Calu3 (cell line): ENCODE measurements at regions not wholly inside any gene's neighbourhood (a gene's known extent, or its start where the extent isn't known, plus 50 kb on each side); places are given as distances from the start of the nearest gene placed in this dataset.

Experiments used
- BruUV-seq: library from RNA; stranded (reverse); fragments of 400-500 nt; replicated peaks from 2 replicates; lab custom pipeline; 2021; lab: Mats Ljungman, UMichigan
- CTCF ChIA-PET: fragments of 300-600 bp; sonication (Branson Sonifier 250); formaldehyde crosslinking; loops from one replicate; lab custom pipeline; 2022; ENCODE audit warnings: antibody characterized with exemption; lab: Charles Lee
- DNase-seq: peaks from one replicate; pipeline ENCODE4 v3.0.0; 2022
- H3K27ac Mint-ChIP-seq: one replicate; pipeline ENCODE4 v1.8.0; 2022; ENCODE audit warnings: mixed read lengths; ENCODE audit not compliant: unreplicated experiment
- H3K27me3 Mint-ChIP-seq: one replicate; pipeline ENCODE4 v1.8.0; 2022; ENCODE audit warnings: mixed read lengths; ENCODE audit not compliant: unreplicated experiment
- H3K36me3 Mint-ChIP-seq: one replicate; pipeline ENCODE4 v1.8.0; 2022; ENCODE audit warnings: mild to moderate bottlenecking, moderate library complexity, mixed read lengths; ENCODE audit not compliant: insufficient read depth, unreplicated experiment
- H3K4me1 Mint-ChIP-seq: one replicate; pipeline ENCODE4 v1.8.0; 2022; ENCODE audit warnings: mild to moderate bottlenecking, low read depth, mixed read lengths; ENCODE audit not compliant: unreplicated experiment
- H3K4me3 Mint-ChIP-seq: one replicate; pipeline ENCODE4 v1.8.0; 2022; ENCODE audit warnings: mild to moderate bottlenecking, low read depth, moderate library complexity, mixed read lengths; ENCODE audit not compliant: unreplicated experiment
- H3K9me3 Mint-ChIP-seq: one replicate; pipeline ENCODE4 v1.8.0; 2022; ENCODE audit warnings: low read depth, mixed read lengths; ENCODE audit not compliant: unreplicated experiment
- CTCF ChIP-seq: fragments of 200-600 bp; IDR thresholded peaks from one replicate; pipeline ENCODE4 v1.8.0; 2022; ENCODE audit warnings: antibody characterized with exemption; ENCODE audit not compliant: unreplicated experiment
- intact Hi-C: fragments of 100-400 bp; cut with micrococcal nuclease; formaldehyde crosslinking; loops from one replicate; pipeline ENCODE4 v1.10.0; 2022; ENCODE audit not compliant: unreplicated experiment

GRCh38 chr11:69403556-69404215 lies 77.8 kb upstream of the LINC01488 start:
- no TSS peak for BruUV-seq
- no peaks in the 10 kb centered on the region for H3K27me3 Mint-ChIP-seq
- CTCF ChIA-PET, result interaction anchor here (0.7 kb wide), 1 partner anchor 252 kb away, joined by 3 read pairs; no protein-coding TSS in a partner anchor
- no peak overlapping the region for H3K27ac Mint-ChIP-seq
- intact Hi-C loops, result no loop called here
- no peak for DNase-seq
- H3K4me1 Mint-ChIP-seq, result peaks cover 23% of the 10 kb centered on the region
- H3K9me3 Mint-ChIP-seq, result peaks cover 3% of the 10 kb centered on the region
- no peak overlapping the region for H3K4me3 Mint-ChIP-seq
- no peaks in the 10 kb centered on the region for H3K36me3 Mint-ChIP-seq
- no peak for TF ChIP-seq CTCF

DNA sequence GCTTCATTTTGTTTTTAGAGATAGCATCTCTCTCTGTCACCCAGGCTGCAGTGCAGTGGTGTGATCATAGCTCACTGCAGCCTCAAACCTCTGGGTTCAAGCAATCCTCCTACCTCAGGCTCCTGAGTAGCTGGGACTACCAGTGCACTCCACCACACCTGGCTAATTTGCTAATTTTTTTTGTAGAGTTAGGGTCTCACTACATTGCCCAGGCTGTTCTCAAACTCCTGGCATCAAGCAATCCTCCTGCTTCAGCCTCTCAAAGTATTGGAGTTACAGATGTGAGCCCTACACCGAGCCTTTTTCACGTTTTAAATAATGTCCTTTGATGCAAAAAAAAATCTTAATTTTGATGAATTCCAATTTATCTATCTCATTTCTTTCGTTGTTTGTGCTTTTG lies 75.4 kb upstream of the LINC01488 start:
- Mint-ChIP-seq H3K4me1 (peaks cover 29% of the 10 kb centered on the region), H3K36me3 (no peaks in the 10 kb centered on the region)

GRCh38 chr11:69409812-69410645 lies 71.4 kb upstream of the LINC01488 start:
- BruUV-seq, result no TSS peak
- intact Hi-C loops, result no loop called here

More for the DNA sequence above, 75.4 kb upstream of the LINC01488 start:
- BruUV-seq, result no TSS peak
- CTCF ChIA-PET, result no interaction called here
- Mint-ChIP-seq H3K27me3 (no peaks in the 10 kb centered on the region), H3K4me3 (no peak overlapping the region), H3K27ac (no peak overlapping the region), H3K9me3 (peaks cover 3% of the 10 kb centered on the region)
- no peak for DNase-seq
- TF ChIP-seq CTCF, result no peak
- intact Hi-C loops, result no loop called here

More at GRCh38 chr11:69409812-69410645, 71.4 kb upstream of the LINC01488 start:
- H3K27me3 Mint-ChIP-seq, result no peaks in the 10 kb centered on the region
- H3K4me1 Mint-ChIP-seq, result peaks cover 8% of the 10 kb centered on the region
- no peaks in the 10 kb centered on the region for H3K36me3 Mint-ChIP-seq
- CTCF ChIA-PET, result interaction anchor here (1.0 kb wide), 1 partner anchor 10 kb away, joined by 3 read pairs; no protein-coding TSS in a partner anchor
- no peak for DNase-seq
- no peak overlapping the region for H3K4me3 Mint-ChIP-seq
- H3K9me3 Mint-ChIP-seq, result no peaks in the 10 kb centered on the region
- TF ChIP-seq CTCF, result no peak
- no peak overlapping the region for H3K27ac Mint-ChIP-seq
